ENCODE measurements at regions not wholly inside any gene's neighbourhood (a gene's known extent, or its start where the extent isn't known, plus 50 kb on each side); places are given as distances from the start of the nearest gene placed in this dataset.
A peak's percentile ranks its signal among the peaks of the same experiment; 100 is the strongest.

DNA sequence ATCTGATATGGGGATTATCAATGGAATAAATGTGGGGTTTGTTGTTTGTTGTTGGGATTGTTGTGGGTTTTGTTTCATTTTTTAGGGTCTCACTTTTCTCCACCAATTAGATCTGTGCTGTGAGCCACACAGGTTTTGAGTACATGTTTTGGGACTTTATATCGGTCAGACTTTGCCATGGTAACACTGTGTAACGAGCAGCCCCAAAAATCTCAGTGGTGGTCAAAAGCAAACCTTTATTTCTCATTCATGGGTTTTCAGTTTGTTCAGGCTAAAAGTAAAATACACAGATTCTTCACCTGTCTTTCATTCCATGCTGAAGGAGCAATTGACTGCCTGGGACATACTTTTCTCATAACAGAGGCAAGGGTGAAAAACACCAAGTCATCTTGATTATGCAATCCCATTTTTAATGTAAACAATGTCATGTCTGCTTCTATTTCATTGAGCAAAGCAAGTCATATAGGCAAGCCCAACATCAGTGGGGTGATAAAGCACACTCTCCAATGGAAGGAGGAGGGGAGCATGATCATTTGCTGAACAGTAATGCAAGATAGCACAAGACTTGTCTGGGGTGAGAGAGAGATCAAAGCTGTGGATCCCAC is 101.1 kb upstream of the PLCB4 start:
- TF ChIP-seq KDM1A (IDR thresholded peaks at IDR 0.05; ENCODE audit: borderline replicate concordance, low read length) (0 out of 2 replicates have a peak, but pooled peaks have one; percentile 37), CTBP2 (IDR thresholded peaks at IDR 0.05; ENCODE audit: borderline replicate concordance, insufficient read depth, insufficient read length, low read length) (no peak)
- ChIA-PET POLR2A (ENCODE audit: partially characterized antibody) (no interaction called here), CTCF (ENCODE audit: partially characterized antibody) (interaction anchor here (2.3 kb wide), 1 partner anchor 9 kb away, joined by 6 read pairs; no protein-coding TSS in a partner anchor)
- Histone ChIP-seq H2BK120ac (replicated peaks; ENCODE audit: low read depth, low read length) (no peak overlapping the region), H4K8ac (ENCODE audit: extremely low read depth, insufficient read depth, low read length) (no peak overlapping the region), H3K14ac (ENCODE audit: insufficient read length) (no peak overlapping the region), H3K18ac (ENCODE audit: extremely low read depth, low read length) (no peak overlapping the region), H4K91ac (replicated peaks; ENCODE audit: insufficient read length, low read length) (no peak overlapping the region), H3K27ac (ENCODE audit: low read depth, low read length) (no peak overlapping the region), H2BK15ac (ENCODE audit: low read length) (no peak overlapping the region), H2BK12ac (ENCODE audit: low read depth, low read length) (no peak overlapping the region), H3K79me1 (ENCODE audit: low read depth, low read length) (no peaks in the 10 kb centered on the region), H2BK5ac (ENCODE audit: low read depth, low read length) (no peak overlapping the region), H3K23ac (ENCODE audit: insufficient read length) (no peak overlapping the region), H4K5ac (ENCODE audit: insufficient read length, low read depth, low read length) (no peak overlapping the region), H3K4me2 (ENCODE audit: insufficient read depth in 1 of 2, low read depth in 2 of 2, low read length in 2 of 2) (no peak overlapping the region), H3K4me3 (ENCODE audit: extremely low read depth in 1 of 4, insufficient read depth in 2 of 4, low read depth in 3 of 4, low read length in 4 of 4) (no peak overlapping the region), H3K27me3 (replicated peaks in 1 of 4; ENCODE audit: control insufficient read depth in 3 of 4, extremely low read depth in 1 of 4, insufficient read depth in 3 of 4, low read length in 3 of 4) (no peaks in the 10 kb centered on the region), H3K4ac (replicated peaks; ENCODE audit: insufficient read length, low read depth, low read length) (no peak overlapping the region), H3K36me3 (ENCODE audit: control insufficient read depth in 2 of 4, insufficient read depth in 4 of 4, low read length in 3 of 4) (no peaks in the 10 kb centered on the region), H3K9me3 (ENCODE audit: insufficient read depth in 2 of 2, low read depth in 1 of 2, low read length in 1 of 2) (peaks cover 0 to 6% of the 10 kb centered on the region in 2 experiments; a peak in 1 of 4 replicates), H3K56ac (replicated peaks; ENCODE audit: insufficient read length, low read depth, low read length) (no peak overlapping the region), H3K4me1 (replicated peaks in 1 of 4; ENCODE audit: control insufficient read depth in 3 of 4, insufficient read depth in 4 of 4, low read length in 3 of 4) (no peaks in the 10 kb centered on the region), H2AK5ac (ENCODE audit: low read depth, low read length) (no peak overlapping the region), H2AFZ (ENCODE audit: low read length) (no peak overlapping the region), H3K79me2 (ENCODE audit: control insufficient read depth in 1 of 2, insufficient read depth in 2 of 2, low read length in 2 of 2) (no peaks in the 10 kb centered on the region), H2BK20ac (ENCODE audit: low read length) (no peak overlapping the region), H4K20me1 (replicated peaks in 1 of 2; ENCODE audit: control insufficient read depth in 1 of 2, insufficient read depth in 2 of 2, low read length in 2 of 2) (no peaks in the 10 kb centered on the region), H3K9ac (replicated peaks in 1 of 4; ENCODE audit: extremely low read depth in 1 of 4, low read depth in 3 of 4, low read length in 3 of 4) (no peak overlapping the region), H3K23me2 (ENCODE audit: low read depth, low read length) (peaks cover 1% of the 10 kb centered on the region; the same call in 1 of the 2 replicates)
- no peak for DNase-seq (ENCODE audit: low read depth in 1 of 2, low spot score in 2 of 2)
- WGBS, 2 experiments (ENCODE audit: extremely low coverage in 1 of 2, insufficient coverage in 1 of 2, insufficient read length in 1 of 2, insufficient replicate concordance in 2 of 2, low coverage in 1 of 2, low lambda C conversion rate in 2 of 2, missing lambda C conversion rate in 1 of 2), result 97% methylated on average over 2 of the region's 2 CpGs; no CpG with 5 or more reads in 1 of the 2 experiments
- FAIRE-seq, result no peak
